Ishikawa (cell line): ENCODE measurements at regions not wholly inside any gene's neighbourhood (a gene's known extent, or its start where the extent isn't known, plus 50 kb on each side); places are given as distances from the start of the nearest gene placed in this dataset.

Experiments used
- CEBPB ChIP-seq: IDR thresholded peaks from 2 replicates; pipeline ENCODE4 v1.6.1; 2012
- CREB1 ChIP-seq: IDR thresholded peaks from 2 replicates; pipeline ENCODE4 v1.6.1; 2012; ENCODE audit warnings: low read depth
- EGR1 ChIP-seq: IDR thresholded peaks from 2 replicates; pipeline ENCODE4 v1.6.1; 2012
- EP300 ChIP-seq: IDR thresholded peaks from 2 replicates; pipeline ENCODE4 v1.6.1; 2012; ENCODE audit warnings: borderline replicate concordance
- FOXM1 ChIP-seq: IDR thresholded peaks from 2 replicates; pipeline ENCODE4 v1.6.1; 2012; ENCODE audit warnings: low read depth, borderline replicate concordance
- MAX ChIP-seq: IDR thresholded peaks from 2 replicates; pipeline ENCODE4 v1.6.1; 2012
- NFIC ChIP-seq: IDR thresholded peaks from 2 replicates; pipeline ENCODE4 v1.6.1; 2012
- RAD21 ChIP-seq: IDR thresholded peaks from 2 replicates; pipeline ENCODE4 v1.6.1; 2012; ENCODE audit warnings: low read depth
- REST ChIP-seq: IDR thresholded peaks from 2 replicates; pipeline ENCODE4 v1.6.1; 2012; ENCODE audit warnings: low read depth, mild to moderate bottlenecking
- TAF1 ChIP-seq: IDR thresholded peaks from 2 replicates; pipeline ENCODE4 v1.6.1; 2012; ENCODE audit warnings: low read depth, mild to moderate bottlenecking
- TCF12 ChIP-seq: IDR thresholded peaks from 2 replicates; pipeline ENCODE4 v1.6.1; 2012; ENCODE audit warnings: low read depth
- TEAD4 ChIP-seq: IDR thresholded peaks from 2 replicates; pipeline ENCODE4 v1.6.1; 2012
- USF1 ChIP-seq: IDR thresholded peaks from 2 replicates; pipeline ENCODE4 v1.6.1; 2012
- YY1 ChIP-seq: IDR thresholded peaks from 2 replicates; pipeline ENCODE4 v1.6.1; 2012; ENCODE audit warnings: low read depth
- ZBTB7A ChIP-seq: IDR thresholded peaks from 2 replicates; pipeline ENCODE4 v1.6.1; 2012; ENCODE audit warnings: low read depth

GRCh38 chr2:118216224-118216623 lies 128.0 kb downstream of the INSIG2 start:
- TF ChIP-seq EP300 (no peak), FOXM1 (no peak), NFIC (no peak), TCF12 (no peak), TEAD4 (no peak), RAD21 (no peak)

GRCh38 chr2:118209727-118210126 lies 121.5 kb downstream of the INSIG2 start:
- TF ChIP-seq CEBPB: no peak
- no peak for TF ChIP-seq EP300
- TF ChIP-seq USF1: no peak
- no peak for TF ChIP-seq REST
- no peak for TF ChIP-seq YY1
- no peak for TF ChIP-seq MAX
- no peak for TF ChIP-seq TCF12
- TF ChIP-seq ZBTB7A: no peak

- TF ChIP-seq FOXM1 (no peak), TCF12 (no peak), REST (no peak), NFIC (no peak), RAD21 (no peak), ZBTB7A (no peak), CEBPB (no peak), YY1 (no peak), EGR1 (no peak), TAF1 (no peak), USF1 (no peak)
Measured at GRCh38 chr2:118207889-118208288, 119.6 kb downstream of the INSIG2 start.

- TF ChIP-seq RAD21 (peak; percentile 48; the same call in 1 of the 2 replicates), EGR1 (no peak), TAF1 (no peak), CEBPB (no peak), TCF12 (no peak)
Measured at GRCh38 chr2:118202707-118203303, 114.5 kb downstream of the INSIG2 start.

GRCh38 chr2:118198268-118198667 lies 110.0 kb downstream of the INSIG2 start:
- TF ChIP-seq ZBTB7A: no peak
- no peak for TF ChIP-seq REST
- TF ChIP-seq MAX: no peak
- TF ChIP-seq CREB1: no peak
- TF ChIP-seq NFIC: no peak
- TF ChIP-seq TCF12: no peak
- no peak for TF ChIP-seq CEBPB
- TF ChIP-seq EGR1: no peak
- TF ChIP-seq FOXM1: no peak
- TF ChIP-seq USF1: no peak
- TF ChIP-seq EP300: no peak
- no peak for TF ChIP-seq TAF1
